Type B pancreatic cell (in vitro differentiated cells): ENCODE measurements at regions not wholly inside any gene's neighbourhood (a gene's known extent, or its start where the extent isn't known, plus 50 kb on each side); places are given as distances from the start of the nearest gene placed in this dataset.

ENCODE experiments used
- DNase-seq: peaks from one replicate; pipeline ENCODE4 v3.0.0; 2021; ENCODE audit warnings: mixed read lengths; ENCODE audit not compliant: unreplicated experiment; ENCODE audit errors: extremely low spot score
- H3K27ac Mint-ChIP-seq: 2 replicates; pipeline ENCODE4 v1.8.0; 2021; ENCODE audit warnings: mild to moderate bottlenecking, mixed read lengths
- H3K27me3 Mint-ChIP-seq: 2 replicates; pipeline ENCODE4 v1.8.0; 2021; ENCODE audit warnings: mixed read lengths
- H3K36me3 Mint-ChIP-seq: 2 replicates; pipeline ENCODE4 v1.8.0; 2021; ENCODE audit warnings: mixed read lengths
- H3K4me1 Mint-ChIP-seq: one replicate; pipeline ENCODE4 v1.8.0; 2021; ENCODE audit warnings: mixed read lengths; ENCODE audit not compliant: unreplicated experiment
- H3K4me3 Mint-ChIP-seq: 2 replicates; pipeline ENCODE4 v1.8.0; 2021; ENCODE audit warnings: mild to moderate bottlenecking, mixed read lengths
- H3K9me3 Mint-ChIP-seq: 2 replicates; pipeline ENCODE4 v1.8.0; 2021; ENCODE audit warnings: mixed read lengths
- TF ChIP-seq, protein P1 (sequence below): fragments of 200-600 bp; sonication (generic); conservative IDR thresholded peaks from 2 replicates; pipeline ENCODE4 v1.5.0; 2021; ENCODE audit warnings: antibody characterized with exemption, mild to moderate bottlenecking

DNA sequence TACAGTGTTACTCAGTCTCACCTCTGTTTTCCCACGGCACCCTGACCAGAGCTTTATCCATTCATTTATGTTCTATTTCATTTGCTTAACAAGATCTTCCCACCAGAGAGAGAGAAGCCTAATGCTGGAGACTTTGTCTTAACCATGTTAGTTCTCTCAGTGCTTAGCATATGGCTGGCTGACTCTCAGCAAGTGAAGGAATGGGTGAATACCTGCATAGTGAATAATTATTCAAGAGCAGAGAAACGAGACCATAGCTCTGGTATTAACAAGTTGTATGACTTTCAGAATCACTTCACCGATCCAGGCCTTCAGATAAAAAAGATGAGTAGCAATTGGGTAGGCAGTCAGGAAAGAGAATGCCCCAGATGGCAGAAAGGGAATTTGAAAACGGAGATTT is 686.3 kb downstream of the LIG4 start:
- Mint-ChIP-seq H3K27ac (no peak overlapping the region), H3K4me1 (no peaks in the 10 kb centered on the region), H3K4me3 (no peak overlapping the region), H3K9me3 (no peaks in the 10 kb centered on the region), H3K36me3 (no peaks in the 10 kb centered on the region), H3K27me3 (no peaks in the 10 kb centered on the region)
- TF ChIP-seq, protein P1, sequence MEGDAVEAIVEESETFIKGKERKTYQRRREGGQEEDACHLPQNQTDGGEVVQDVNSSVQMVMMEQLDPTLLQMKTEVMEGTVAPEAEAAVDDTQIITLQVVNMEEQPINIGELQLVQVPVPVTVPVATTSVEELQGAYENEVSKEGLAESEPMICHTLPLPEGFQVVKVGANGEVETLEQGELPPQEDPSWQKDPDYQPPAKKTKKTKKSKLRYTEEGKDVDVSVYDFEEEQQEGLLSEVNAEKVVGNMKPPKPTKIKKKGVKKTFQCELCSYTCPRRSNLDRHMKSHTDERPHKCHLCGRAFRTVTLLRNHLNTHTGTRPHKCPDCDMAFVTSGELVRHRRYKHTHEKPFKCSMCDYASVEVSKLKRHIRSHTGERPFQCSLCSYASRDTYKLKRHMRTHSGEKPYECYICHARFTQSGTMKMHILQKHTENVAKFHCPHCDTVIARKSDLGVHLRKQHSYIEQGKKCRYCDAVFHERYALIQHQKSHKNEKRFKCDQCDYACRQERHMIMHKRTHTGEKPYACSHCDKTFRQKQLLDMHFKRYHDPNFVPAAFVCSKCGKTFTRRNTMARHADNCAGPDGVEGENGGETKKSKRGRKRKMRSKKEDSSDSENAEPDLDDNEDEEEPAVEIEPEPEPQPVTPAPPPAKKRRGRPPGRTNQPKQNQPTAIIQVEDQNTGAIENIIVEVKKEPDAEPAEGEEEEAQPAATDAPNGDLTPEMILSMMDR, result no peak
- no peak for DNase-seq

DNA sequence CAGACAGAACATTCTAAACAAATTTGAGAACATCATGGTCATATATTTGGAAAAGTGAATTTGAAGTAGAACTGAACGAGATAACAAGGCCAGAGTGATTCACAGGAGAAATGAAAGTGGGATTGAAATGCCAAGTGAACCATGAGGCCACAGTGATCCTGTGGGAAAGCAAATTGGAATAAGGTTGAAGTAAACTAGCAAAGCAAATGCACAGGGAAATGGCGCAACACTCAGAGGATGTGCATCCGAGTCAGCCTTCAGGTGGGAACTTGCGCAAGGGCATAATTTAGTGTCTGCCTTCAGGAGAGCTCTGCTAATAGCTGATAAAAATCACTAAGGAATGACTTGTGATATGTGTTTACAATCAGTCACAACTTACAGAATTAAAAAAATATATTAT is 696.6 kb downstream of the LIG4 start:
- H3K9me3 Mint-ChIP-seq, result no peaks in the 10 kb centered on the region
- H3K4me1 Mint-ChIP-seq, result no peaks in the 10 kb centered on the region
- H3K36me3 Mint-ChIP-seq, result no peaks in the 10 kb centered on the region
- H3K4me3 Mint-ChIP-seq, result no peak overlapping the region
- H3K27ac Mint-ChIP-seq, result no peak overlapping the region
- DNase-seq, result no peak
- H3K27me3 Mint-ChIP-seq, result no peaks in the 10 kb centered on the region
- TF ChIP-seq, protein P1, result no peak

DNA sequence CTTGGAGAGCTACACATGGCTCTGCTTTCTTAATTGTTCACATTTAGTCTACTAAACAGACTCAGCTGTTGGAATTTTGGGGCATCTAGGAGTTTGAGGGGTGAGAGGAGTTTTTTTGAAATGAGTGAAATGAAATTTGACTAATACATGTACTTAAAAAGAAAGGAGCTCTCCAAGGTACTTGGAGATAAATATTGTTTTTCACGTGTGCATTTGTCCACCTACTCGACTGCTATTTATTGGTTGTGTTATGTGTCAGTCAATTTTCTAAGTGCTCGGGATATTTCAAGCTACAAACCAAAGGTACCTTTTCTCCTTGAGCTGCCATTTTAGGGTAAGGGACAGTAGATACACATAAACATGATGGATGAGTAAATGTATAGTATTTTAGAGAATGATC is 697.0 kb downstream of the LIG4 start:
- no peak for DNase-seq
- no peaks in the 10 kb centered on the region for H3K9me3 Mint-ChIP-seq
- no peak overlapping the region for H3K4me3 Mint-ChIP-seq
- H3K27me3 Mint-ChIP-seq, result no peaks in the 10 kb centered on the region
- no peaks in the 10 kb centered on the region for H3K4me1 Mint-ChIP-seq
- TF ChIP-seq, protein P1, result no peak
- no peak overlapping the region for H3K27ac Mint-ChIP-seq
- H3K36me3 Mint-ChIP-seq, result no peaks in the 10 kb centered on the region

DNA sequence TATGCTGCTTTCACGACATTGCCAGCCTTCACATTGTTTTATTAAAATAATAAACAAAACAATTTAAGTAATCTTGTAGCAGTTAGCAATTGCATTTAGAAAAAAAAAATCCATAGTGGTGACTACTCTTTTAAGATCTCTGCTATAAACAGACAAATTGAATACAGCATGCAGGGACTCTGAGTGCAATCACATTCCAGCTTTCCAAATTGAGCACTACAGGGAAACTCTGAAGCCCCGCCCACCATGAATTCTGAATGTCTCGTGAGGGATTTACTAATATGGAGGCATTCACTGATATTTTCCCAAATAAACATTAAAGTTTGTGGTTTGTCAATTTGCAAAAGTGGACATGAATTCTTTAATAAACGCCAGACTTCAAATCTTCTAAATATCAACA is 698.8 kb downstream of the LIG4 start:
- TF ChIP-seq, protein P1, result no peak
- Mint-ChIP-seq H3K4me1 (no peaks in the 10 kb centered on the region), H3K4me3 (no peak overlapping the region), H3K36me3 (no peaks in the 10 kb centered on the region), H3K27me3 (no peaks in the 10 kb centered on the region), H3K27ac (no peak overlapping the region), H3K9me3 (no peaks in the 10 kb centered on the region)
- DNase-seq, result no peak

DNA sequence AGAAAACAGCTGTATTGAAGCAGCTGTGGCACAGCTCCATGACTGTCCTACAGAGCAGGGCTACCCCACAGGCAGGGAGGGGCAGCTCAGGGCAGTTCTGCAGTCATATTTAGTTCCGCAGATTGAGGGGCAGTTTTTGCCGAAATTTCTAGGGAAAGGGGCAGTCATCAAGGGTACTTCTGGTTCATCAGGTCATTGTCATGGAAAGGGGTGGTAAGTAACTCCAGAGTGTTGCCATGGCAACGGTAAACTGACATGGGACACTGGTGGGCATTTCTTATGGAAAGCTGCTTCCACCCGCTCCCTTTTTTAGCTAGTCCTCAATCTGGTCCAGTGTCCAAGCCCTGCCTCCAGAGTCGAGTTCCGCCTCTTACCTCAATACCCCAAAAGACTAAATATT is 702.8 kb downstream of the LIG4 start:
- Mint-ChIP-seq H3K4me3 (no peak overlapping the region), H3K36me3 (no peaks in the 10 kb centered on the region), H3K9me3 (no peaks in the 10 kb centered on the region), H3K4me1 (no peaks in the 10 kb centered on the region), H3K27me3 (no peaks in the 10 kb centered on the region), H3K27ac (no peak overlapping the region)
- no peak for DNase-seq
- TF ChIP-seq, protein P1, result no peak

DNA sequence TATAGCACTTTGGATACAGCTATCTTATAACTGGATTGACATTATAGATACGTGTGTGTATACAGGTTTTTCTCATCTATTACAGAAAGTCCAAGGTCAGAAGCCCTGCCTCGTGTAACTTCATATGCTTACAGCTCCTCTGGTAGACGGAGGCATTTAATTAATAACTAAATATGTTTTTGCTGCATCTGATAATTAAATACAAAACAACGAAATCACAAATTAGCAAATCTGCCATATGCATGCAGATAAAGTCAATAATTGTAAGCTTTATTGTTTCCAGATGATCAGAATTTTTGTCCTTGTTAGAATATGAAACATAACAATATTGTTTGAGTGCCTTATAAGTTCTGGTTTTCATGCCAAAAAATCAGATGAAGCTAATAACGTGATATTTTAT is 717.7 kb downstream of the LIG4 start:
- H3K27me3 Mint-ChIP-seq, result no peaks in the 10 kb centered on the region
- H3K9me3 Mint-ChIP-seq, result no peaks in the 10 kb centered on the region
- H3K4me3 Mint-ChIP-seq, result no peak overlapping the region
- no peak overlapping the region for H3K27ac Mint-ChIP-seq
- no peaks in the 10 kb centered on the region for H3K36me3 Mint-ChIP-seq
- DNase-seq, result no peak
- H3K4me1 Mint-ChIP-seq, result no peaks in the 10 kb centered on the region
- TF ChIP-seq, protein P1, result no peak
